C4-2B (cell line): ENCODE measurements at regions not wholly inside any gene's neighbourhood (a gene's known extent, or its start where the extent isn't known, plus 50 kb on each side); places are given as distances from the start of the nearest gene placed in this dataset.

Source experiments
- ZFX ChIP-seq: fragments of 450-650 bp; IDR thresholded peaks from 2 replicates; pipeline ENCODE4 v1.6.1; 2017
- TF ChIP-seq, protein P1 (sequence below): fragments of 450-650 bp; conservative IDR thresholded peaks from 2 replicates; pipeline ENCODE4 v1.5.1; 2017; ENCODE audit warnings: mild to moderate bottlenecking

GRCh38 chr2:53477517-53477916 is 290.1 kb upstream of the CHAC2 start:
- TF ChIP-seq, protein P1, sequence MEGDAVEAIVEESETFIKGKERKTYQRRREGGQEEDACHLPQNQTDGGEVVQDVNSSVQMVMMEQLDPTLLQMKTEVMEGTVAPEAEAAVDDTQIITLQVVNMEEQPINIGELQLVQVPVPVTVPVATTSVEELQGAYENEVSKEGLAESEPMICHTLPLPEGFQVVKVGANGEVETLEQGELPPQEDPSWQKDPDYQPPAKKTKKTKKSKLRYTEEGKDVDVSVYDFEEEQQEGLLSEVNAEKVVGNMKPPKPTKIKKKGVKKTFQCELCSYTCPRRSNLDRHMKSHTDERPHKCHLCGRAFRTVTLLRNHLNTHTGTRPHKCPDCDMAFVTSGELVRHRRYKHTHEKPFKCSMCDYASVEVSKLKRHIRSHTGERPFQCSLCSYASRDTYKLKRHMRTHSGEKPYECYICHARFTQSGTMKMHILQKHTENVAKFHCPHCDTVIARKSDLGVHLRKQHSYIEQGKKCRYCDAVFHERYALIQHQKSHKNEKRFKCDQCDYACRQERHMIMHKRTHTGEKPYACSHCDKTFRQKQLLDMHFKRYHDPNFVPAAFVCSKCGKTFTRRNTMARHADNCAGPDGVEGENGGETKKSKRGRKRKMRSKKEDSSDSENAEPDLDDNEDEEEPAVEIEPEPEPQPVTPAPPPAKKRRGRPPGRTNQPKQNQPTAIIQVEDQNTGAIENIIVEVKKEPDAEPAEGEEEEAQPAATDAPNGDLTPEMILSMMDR: no peak
- TF ChIP-seq ZFX: no peak
